ENCODE measurements at regions not wholly inside any gene's neighbourhood (a gene's known extent, or its start where the extent isn't known, plus 50 kb on each side); places are given as distances from the start of the nearest gene placed in this dataset.
"Not testable (repeated sequence)": the region's sequence is repeated elsewhere in the genome, so short reads cannot be mapped to it uniquely, and the experiment has no call there.

GRCh38 chr14:71358209-71358931 lies 451.1 kb downstream of the PCNX1 start:
- no peak for DNase-seq (ENCODE audit: low read depth in 1 of 2, low spot score in 1 of 2)

- not testable (repeated sequence) for DNase-seq (ENCODE audit: low read depth in 1 of 2, low spot score in 1 of 2)
These were observed 451.7 kb downstream of the PCNX1 start for GRCh38 chr14:71358932-71359421.

DNA sequence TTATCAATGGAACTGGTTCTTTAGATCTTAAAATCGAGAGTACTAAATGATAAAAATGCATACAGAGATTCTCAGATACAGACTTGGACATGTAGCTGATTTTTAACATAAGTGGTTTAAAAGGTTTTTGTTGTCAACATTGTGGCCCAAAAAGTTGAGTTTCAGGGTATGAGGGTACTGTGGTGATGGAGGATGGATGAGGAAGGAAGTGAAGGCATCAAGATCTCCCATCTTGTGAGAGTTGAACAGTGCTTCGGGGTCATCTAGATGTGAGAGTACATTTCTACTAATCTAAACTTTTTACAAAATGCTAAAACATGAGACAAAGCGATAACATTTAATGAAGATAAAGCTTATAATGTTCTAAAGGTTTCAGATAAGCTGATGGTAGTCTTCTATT lies 452.6 kb downstream of the PCNX1 start:
- DNase-seq (ENCODE audit: low read depth in 1 of 2, low spot score in 1 of 2): no peak

DNA sequence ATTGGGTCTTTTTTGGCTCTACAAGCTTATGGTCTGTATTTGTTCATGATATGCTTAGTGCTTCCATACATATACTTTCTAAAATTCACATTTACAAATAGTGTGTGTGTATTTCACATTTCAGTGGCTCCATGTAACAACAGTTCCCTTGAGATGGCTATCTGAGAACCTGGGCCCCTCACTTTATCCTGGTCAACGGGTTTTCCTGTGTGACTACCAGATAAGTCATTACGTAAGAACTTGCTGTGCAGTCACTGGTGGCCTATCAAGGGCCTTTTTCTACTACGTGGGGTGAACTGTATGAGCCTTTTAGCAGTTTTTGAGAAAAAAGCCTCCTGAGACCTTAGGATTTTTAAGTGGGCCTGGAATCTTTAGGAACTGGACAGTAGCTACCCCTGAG lies 454.1 kb downstream of the PCNX1 start:
- DNase-seq (ENCODE audit: low read depth in 1 of 2, low spot score in 1 of 2): no peak

DNA sequence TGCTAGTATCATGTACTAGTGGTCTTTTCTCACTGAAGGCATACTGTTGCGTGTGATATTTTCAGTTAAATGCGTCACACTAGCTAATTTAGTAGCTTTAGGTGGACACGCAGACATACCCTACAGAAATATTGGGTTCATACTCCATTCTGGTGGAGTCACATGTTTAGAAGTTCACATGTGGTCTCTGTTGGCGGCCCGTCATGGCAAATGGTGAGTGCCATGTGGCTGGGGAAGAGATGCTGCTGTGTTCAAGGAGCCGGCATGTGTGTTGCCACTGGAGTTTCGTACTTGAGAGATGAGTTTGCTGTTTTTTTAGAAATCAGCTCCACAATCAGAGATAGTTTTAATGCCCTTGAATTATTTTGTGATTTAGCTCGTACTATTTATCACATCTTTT lies 454.6 kb downstream of the PCNX1 start:
- DNase-seq (ENCODE audit: low read depth in 1 of 2, low spot score in 1 of 2): no peak

GRCh38 chr14:71362282-71362681 lies 455.0 kb downstream of the PCNX1 start:
- no peak for DNase-seq (ENCODE audit: low read depth in 1 of 2, low spot score in 1 of 2)

DNA sequence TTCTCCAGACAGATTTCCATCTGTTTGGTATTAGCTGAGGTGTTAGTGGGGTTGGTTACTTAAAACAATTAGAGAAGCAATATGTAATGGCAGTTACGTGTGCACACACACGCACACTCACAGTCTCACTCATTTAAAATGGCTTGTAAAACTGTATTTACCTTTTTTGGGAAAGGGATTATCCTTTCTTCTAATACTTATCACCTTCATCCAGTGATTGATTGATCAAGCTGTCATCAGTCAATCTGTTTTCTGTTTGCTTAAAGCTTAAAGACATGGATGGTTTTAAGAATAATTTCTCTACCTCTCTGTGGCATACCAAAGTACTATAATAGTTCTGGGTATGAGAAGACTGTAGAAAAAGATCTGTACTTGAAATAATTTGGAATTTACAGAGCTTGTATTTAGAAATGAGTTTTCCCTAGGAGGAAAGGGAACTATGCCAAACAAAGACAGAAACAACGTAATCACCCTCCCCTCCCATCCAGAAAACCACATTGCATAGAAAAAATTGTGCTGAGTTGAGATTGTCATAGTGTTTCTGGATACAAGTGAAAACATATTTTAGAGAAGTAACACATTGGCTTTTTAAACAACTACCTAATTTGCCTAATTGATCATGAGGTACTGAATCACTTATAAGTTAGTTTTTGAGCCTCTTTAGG lies 455.8 kb downstream of the PCNX1 start:
- no peak for DNase-seq (ENCODE audit: low read depth in 1 of 2, low spot score in 1 of 2)

DNA sequence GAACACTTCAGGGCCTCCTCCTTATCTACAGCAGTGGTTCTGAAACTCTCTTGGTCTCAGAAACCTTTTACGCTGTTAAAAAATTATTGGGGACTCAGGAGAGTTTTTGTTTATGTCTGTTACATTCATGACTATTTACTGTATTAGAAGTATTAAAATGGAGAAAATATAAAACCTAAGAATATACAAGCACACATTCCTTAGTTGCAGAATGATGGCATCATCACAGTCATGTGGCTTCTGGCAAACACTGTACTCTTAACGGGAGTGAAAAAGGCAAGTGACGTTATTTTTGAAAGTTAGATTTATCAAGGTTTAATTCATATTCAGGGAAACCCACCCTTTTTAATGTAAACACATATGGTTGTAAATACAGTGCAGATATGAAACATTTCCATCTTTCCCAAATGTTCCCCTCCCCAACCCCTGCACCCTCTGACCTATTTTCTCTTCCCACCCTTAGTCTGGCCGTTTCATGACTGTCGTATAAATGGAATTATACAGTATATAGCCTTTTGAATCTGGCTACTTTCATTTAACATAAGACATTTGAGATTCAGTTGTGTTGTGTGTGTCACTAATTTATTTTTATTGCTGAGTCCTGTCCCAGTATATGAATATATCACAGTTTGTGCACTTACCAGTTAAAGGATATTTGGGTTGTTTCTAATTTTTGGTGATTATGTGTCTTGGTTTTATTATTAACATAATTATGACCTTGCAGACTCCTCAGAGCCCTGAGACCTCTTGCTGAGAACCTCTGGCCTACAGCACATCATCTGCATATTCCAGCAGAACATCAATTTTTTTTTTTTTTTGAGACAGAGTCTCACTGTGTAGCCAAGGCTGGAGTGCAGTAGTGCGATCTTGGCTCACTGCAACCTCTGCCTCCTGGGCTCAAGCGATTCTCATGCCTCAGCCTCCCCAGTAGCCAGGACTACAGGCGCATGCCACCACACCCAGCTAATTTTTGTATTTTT lies 457.0 kb downstream of the PCNX1 start:
- DNase-seq (ENCODE audit: low read depth in 1 of 2, low spot score in 1 of 2): no peak

DNA sequence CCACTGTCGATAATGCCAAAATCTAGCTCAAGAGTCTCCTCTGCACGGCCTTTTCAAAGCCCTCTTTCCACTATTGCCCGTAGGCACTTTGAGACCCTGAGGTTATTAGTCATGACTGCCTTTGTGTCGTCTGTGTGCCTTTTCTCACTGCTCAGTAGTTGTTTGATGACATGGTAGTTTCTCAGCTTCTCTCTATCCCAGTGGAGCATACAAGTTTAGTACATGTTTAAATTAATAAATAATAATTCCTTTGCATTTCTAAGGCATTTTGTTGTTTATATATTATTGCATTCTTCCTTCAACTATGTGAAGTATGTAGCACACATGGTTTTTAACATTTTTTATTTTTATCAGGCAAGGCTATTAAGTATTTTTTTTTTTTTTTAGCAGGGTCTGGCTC lies 458.1 kb downstream of the PCNX1 start:
- DNase-seq (ENCODE audit: low read depth in 1 of 2, low spot score in 1 of 2): no peak

GRCh38 chr14:71366861-71367260 lies 459.6 kb downstream of the PCNX1 start:
- DNase-seq (ENCODE audit: low read depth in 1 of 2, low spot score in 1 of 2): no peak

GRCh38 chr14:71371711-71372396 lies 464.6 kb downstream of the PCNX1 start:
- no peak for DNase-seq (ENCODE audit: low read depth in 1 of 2, low spot score in 1 of 2)

- no peak for DNase-seq (ENCODE audit: low read depth in 1 of 2, low spot score in 1 of 2)
These were observed 465.2 kb downstream of the PCNX1 start for GRCh38 chr14:71372411-71372838.

- DNase-seq (ENCODE audit: low read depth in 1 of 2, low spot score in 1 of 2): no peak
These were observed 466.5 kb downstream of the PCNX1 start for GRCh38 chr14:71373773-71374172.

DNA sequence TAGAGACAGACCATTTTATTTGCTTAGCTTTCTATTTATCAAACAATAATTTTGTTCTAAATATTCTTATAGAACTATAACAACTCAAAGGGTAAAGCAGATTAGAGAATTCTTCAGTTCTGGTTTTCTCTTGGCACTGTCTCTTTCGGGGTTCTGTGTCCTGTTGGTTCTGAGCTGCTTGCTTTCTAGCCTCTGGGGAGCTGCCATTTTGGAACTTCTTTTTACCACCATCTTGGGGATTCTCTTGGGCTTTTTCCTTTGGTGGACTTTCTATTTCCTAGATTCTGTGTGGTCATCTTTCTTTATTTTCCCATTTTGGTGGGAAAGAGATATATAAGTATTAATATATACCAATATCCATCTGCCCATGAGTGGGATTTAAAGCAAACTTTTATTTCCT lies 467.7 kb downstream of the PCNX1 start:
- DNase-seq (ENCODE audit: low read depth in 1 of 2, low spot score in 1 of 2): no peak

- DNase-seq (ENCODE audit: low read depth in 1 of 2, low spot score in 1 of 2): no peak
These were observed 469.8 kb downstream of the PCNX1 start for GRCh38 chr14:71377099-71377498.

DNA sequence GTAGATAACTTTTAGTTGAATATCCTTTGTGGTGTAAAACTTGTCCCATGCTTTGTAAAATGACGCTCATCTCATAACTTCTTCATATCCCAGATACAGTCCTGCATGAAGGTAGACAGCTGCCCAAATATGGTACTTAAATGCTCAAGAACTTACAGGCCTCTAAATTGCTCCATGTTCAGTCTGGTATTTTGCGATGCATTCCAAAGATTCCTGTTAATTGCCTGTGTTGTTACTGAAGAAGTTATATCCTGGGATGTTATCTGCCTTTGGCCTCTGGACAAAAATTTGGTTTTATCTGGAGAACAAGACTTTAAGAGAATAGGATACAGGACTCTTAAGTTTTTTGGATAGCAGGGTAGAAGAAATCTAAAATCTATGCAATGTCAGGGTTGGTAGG lies 473.0 kb downstream of the PCNX1 start:
- no peak for DNase-seq (ENCODE audit: low read depth in 1 of 2, low spot score in 1 of 2)

DNA sequence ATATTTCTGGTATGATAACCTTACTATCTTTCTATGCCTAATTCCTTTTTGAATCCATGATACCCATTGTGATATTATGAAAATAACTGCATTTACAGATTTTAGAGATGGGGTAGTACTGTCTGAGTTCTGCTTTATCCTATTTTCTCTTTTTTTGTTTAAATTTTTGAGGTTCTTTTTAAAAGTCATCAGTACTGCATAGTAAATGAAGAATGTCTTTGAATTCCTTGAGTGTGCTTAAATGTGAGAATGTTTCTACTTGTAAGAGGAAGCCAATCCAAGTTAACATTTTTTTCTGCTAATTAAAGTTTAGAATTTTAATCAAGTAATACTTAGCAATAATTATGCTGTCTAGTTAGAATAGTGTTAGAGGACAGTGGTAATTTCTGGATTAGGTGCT lies 474.6 kb downstream of the PCNX1 start:
- no peak for DNase-seq (ENCODE audit: low read depth in 1 of 2, low spot score in 1 of 2)

DNA sequence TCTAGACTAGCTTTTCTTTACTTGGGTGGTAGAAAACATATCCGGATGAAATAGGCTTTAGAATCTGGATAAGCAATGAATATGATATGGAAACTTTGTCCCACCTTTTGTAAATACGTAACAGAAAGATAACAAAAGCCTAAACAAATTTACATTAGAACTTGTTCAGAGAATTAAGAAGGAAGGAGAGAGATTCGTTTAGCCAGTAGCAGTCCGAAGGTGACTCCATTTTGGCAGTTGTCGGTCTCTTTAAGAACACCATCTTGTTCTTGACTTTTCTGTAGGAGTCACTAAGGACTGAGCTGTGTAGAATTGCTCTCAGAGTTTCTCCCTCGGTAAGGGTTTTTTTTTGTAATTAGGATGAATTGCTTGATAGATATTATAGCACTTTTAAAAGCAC lies 475.1 kb downstream of the PCNX1 start:
- DNase-seq (ENCODE audit: low read depth in 1 of 2, low spot score in 1 of 2): no peak

DNA sequence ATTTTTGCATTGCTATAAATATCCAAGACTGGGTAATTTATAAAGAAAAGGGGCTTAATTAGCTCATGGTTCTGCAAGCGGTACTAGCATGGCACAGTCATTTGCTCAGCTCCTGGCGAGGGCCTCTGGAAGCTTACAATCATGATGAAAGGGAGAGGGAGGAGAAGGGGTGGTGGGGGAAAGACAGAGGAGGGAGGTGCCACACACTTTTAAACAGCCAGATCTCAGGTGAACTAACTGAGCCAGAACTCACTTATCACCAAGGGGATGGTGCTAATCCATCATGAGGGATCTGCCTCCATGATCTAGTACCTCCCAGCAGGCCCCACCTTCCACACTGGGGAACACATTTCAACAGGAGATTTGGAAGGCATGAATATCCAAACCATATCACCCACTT lies 476.3 kb downstream of the PCNX1 start:
- no peak for DNase-seq (ENCODE audit: low read depth in 1 of 2, low spot score in 1 of 2)

DNA sequence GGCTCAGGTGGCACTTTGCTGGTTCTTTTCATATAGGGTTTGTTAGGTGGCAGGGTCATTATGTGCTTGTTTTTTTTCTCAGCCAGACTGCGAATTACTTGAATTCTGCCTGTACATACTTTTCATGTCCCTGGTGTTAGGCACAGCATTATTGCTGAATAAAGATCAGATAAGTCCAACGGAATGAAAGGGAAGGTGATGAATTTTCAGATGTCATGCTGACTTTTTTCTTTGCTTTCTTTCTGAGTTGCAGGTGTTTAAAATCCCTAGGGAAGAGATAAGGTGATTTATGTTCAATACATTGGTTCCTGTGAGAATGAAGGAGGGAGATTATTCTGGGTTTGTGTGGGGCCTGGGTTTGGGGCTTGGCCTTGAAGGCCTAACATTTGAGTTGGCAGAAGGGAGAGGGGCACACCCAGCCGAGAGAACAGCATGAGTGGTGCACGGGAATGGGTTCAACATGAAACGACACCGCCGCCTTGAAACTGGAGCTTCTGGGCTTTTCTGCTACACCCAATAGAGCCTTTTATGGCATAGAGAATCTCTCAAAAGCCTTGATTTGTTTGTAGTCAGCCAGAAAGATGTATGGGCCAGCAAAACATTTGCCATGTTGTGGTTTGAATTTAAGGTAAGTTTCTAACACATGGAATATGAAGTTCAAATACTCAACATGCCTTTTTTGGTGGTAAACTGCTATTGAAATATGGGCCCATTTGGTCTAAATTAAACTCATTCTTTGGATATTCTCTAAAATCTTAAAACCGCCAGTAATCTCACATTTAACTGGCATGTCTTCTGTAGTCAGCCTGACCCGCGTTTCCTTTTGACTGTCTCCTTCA lies 477.0 kb downstream of the PCNX1 start:
- DNase-seq (ENCODE audit: low read depth in 1 of 2, low spot score in 1 of 2): no peak

All from stimulated activated CD4-positive, alpha-beta T cell treated with anti-CD3 and anti-CD28 coated beads, Interleukin-15, amount 100 ng/mL, for 1 hour (primary cell).